ENCODE measurements at regions not wholly inside any gene's neighbourhood (a gene's known extent, or its start where the extent isn't known, plus 50 kb on each side); places are given as distances from the start of the nearest gene placed in this dataset.
"Not testable (repeated sequence)": the region's sequence is repeated elsewhere in the genome, so short reads cannot be mapped to it uniquely, and the experiment has no call there.

DNA sequence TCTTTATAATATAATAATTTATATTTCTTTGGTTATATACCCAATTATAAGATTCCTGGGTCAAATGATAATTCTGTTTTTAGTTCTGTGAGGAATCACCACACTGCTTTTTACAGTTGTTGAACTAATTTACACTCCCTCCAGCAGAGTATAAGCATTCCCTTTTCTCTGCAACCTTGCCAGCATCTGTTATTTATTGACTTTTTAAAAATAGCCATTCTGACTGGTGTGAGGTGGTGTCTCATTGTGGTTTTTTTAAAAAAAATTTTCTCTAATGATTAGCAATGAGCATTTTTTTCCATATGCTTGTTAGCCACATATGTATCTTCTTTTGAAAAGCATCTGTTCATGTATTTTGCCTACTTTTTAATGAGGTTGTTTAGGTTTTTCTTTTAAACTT is 122.2 kb downstream of the ZNF486 start:
- no peaks in the 10 kb centered on the region for H3K27me3 Mint-ChIP-seq (ENCODE audit: low read depth)
- no peak overlapping the region for H3K4me3 Mint-ChIP-seq
- H3K9me3 Mint-ChIP-seq = peaks cover 51% of the 10 kb centered on the region
- no peaks in the 10 kb centered on the region for H3K36me3 Mint-ChIP-seq (ENCODE audit: low read depth)
- no peaks in the 10 kb centered on the region for H3K4me1 Mint-ChIP-seq (ENCODE audit: low read depth)
- no peak overlapping the region for H3K27ac Mint-ChIP-seq

DNA sequence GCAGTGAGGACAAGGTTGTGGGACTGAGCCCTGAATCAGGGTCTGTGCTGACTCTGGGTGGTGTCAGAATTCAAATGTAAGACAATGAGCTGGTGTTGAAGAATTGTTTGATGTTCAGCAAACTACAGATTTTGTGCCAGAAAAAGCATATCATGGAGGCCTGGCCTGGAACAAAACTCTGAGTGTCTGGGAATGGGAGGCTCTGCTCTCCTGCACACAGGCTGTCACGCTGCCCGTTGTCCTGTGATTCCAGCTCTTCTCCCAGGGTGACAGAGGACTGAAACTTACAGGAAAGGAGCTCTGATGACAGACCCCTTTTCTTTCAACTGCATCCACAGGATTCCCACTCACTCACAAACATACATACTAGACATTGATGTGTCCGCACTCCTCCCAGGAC is 120.1 kb downstream of the ZNF486 start:
- H3K27me3 Mint-ChIP-seq (ENCODE audit: low read depth) = no peaks in the 10 kb centered on the region
- no peaks in the 10 kb centered on the region for H3K36me3 Mint-ChIP-seq (ENCODE audit: low read depth)
- peaks cover 50% of the 10 kb centered on the region for H3K9me3 Mint-ChIP-seq
- H3K27ac Mint-ChIP-seq = no peak overlapping the region
- H3K4me3 Mint-ChIP-seq = no peak overlapping the region
- no peaks in the 10 kb centered on the region for H3K4me1 Mint-ChIP-seq (ENCODE audit: low read depth)

DNA sequence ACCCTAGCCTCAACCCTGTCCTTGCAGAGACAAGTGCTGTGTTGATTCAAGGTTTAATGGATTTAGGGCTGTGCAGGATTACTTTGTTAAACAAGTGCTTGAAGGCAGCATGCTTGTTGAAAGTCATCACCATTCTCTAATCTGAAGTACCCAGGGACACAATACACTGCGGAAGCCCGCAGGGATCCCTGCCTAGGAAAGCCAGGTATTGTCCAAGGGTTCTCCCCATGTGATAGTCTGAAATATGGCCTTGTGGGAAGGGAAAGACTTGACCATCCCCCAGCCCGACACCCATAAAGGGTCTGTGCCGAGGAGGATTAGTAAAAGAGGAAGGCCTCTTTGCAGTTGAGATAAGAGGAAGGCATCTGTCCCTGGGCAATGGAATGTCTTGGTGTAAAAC is 118.9 kb downstream of the ZNF486 start:
- H3K9me3 Mint-ChIP-seq = peaks cover 56% of the 10 kb centered on the region
- not testable (repeated sequence) for H3K36me3 Mint-ChIP-seq (ENCODE audit: low read depth); H3K27ac Mint-ChIP-seq

DNA sequence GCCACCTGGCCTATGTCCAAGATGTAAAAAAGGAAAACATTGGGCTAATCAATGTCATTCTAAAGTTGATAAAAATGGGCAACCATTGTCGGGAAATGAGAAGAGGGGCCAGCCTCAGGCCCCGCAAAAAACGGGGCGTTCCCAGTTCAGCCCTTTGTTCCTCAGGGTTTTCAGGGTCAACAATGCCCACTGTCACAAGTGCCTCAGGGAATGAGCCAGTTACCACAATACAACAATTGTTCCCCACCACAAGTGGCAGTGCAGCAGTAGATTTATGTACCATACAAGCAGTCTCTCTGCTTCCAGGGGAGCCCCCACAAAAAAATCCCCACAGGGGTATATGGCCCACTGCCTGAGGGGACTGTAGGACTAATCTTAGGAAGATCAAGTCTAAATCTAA is 112.5 kb downstream of the ZNF486 start:
- Mint-ChIP-seq H3K27ac (no peak overlapping the region), H3K36me3 (ENCODE audit: low read depth) (no peaks in the 10 kb centered on the region), H3K4me1 (ENCODE audit: low read depth) (no peaks in the 10 kb centered on the region), H3K27me3 (ENCODE audit: low read depth) (no peaks in the 10 kb centered on the region), H3K4me3 (no peak overlapping the region), H3K9me3 (peaks cover 74% of the 10 kb centered on the region)

More for the DNA sequence above, 118.9 kb downstream of the ZNF486 start:
- not testable (repeated sequence) for H3K4me3 Mint-ChIP-seq; H3K27me3 Mint-ChIP-seq (ENCODE audit: low read depth); H3K4me1 Mint-ChIP-seq (ENCODE audit: low read depth)

DNA sequence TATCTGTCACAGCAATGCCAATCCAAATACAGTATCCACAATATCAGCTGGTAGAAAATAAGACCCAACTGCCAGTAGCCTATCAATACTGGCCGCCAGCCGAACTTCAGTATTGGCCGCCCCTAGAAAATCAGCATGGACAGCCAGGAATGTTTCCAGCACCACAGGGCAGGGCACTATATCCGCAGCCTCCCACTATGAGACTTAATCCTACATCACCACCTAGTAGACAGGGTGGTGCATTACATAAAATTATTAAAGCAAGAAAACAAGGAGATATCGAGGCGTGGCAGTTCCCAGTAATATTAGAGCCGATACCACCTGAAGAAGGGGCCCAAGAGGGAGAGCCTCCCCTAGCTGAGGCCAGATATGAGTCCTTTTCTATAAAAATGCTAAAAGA is 111.3 kb downstream of the ZNF486 start:
- H3K4me1 Mint-ChIP-seq (ENCODE audit: low read depth) = no peaks in the 10 kb centered on the region
- H3K9me3 Mint-ChIP-seq = peaks cover 77% of the 10 kb centered on the region
- no peak overlapping the region for H3K27ac Mint-ChIP-seq
- no peaks in the 10 kb centered on the region for H3K27me3 Mint-ChIP-seq (ENCODE audit: low read depth)
- no peak overlapping the region for H3K4me3 Mint-ChIP-seq
- H3K36me3 Mint-ChIP-seq (ENCODE audit: low read depth) = no peaks in the 10 kb centered on the region

DNA sequence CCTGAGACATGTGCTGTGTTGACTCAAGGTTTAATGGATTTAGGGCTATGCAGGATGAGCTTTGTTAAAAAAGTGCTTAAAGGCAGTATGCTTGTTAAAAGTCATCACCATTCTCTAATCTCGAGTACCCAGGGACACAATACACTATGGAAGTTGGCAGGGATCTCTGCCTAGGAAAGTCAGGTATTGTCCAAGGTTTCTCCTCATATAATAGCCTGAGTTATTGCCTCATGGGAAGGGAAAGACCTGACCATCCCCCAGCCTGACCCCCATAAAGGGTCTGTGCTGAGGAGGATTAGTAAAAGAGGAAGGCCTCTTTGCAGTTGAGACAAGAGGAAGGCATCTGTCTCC is 109.7 kb downstream of the ZNF486 start:
- not testable (repeated sequence) for H3K4me1 Mint-ChIP-seq (ENCODE audit: low read depth); H3K27ac Mint-ChIP-seq
- H3K9me3 Mint-ChIP-seq = peaks cover 76% of the 10 kb centered on the region

DNA sequence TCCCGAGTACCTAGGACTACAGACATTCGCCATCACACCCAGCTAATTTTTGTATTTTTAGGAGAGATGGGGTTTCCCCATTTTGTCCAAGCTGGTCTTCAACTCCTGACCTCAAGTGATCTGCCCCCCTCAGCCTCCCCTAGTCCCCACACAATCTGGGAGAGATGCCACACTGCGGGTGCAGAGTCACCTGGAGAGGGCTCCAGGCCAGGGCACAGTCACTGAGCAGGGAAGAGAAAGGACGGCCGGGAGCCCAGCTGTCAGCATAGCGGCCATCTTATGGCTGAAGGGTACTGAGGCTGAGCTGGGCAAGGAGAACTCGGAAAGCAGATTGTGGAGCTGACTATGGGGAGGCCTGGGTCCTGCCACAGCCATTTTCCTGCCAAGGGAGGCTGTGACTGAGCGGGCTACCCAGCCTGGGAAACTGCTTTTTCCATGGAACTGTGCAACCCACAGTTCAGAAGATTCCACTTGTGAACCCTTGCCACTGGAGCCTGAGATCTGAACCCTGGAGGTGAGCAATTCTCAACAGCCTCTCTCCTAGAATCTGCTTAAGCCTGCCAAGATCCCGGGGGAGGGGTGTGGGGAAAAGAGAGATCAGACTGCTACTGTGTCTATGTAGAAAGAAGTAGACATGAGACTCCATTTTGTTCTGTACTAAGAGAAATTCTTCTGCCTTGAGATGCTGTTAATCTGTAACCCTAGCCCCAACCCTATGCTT is 109.2 kb downstream of the ZNF486 start:
- Mint-ChIP-seq H3K9me3 (peaks cover 75% of the 10 kb centered on the region), H3K4me3 (no peak overlapping the region)

More for the DNA sequence above, 109.7 kb downstream of the ZNF486 start:
- not testable (repeated sequence) for H3K27me3 Mint-ChIP-seq (ENCODE audit: low read depth); H3K4me3 Mint-ChIP-seq; H3K36me3 Mint-ChIP-seq (ENCODE audit: low read depth)

DNA sequence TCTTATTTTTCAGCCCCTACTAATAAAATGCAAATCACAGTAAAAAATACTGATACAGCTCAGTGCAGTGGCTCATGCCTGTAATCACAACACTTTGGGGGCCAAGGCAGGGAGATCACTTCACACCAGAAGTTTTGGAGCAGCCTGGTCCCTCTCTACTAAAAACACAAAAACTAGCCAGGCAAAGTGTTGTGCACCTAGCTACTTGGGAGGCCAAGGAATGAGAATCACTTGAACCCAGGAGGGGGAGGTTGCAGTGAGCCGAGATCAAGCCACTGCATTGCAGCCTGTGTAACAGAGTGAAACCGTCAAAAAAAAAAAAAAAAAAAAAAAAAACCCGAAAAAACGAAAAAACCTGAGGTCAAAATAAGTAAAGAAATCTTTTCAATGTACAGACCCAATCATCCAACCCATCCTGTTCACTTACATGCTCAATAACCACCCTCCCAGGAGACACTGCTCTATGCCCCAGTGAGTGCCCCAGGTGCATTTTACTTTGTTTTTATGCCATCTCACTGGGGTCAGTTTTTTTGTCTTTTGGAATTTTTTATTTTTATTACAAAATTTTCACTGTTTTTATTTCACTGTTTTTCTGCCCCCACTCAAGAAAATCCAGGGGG is 107.0 kb downstream of the ZNF486 start:
- Mint-ChIP-seq H3K36me3 (ENCODE audit: low read depth) (no peaks in the 10 kb centered on the region), H3K9me3 (peaks cover 56% of the 10 kb centered on the region), H3K27me3 (ENCODE audit: low read depth) (no peaks in the 10 kb centered on the region), H3K27ac (no peak overlapping the region), H3K4me1 (ENCODE audit: low read depth) (no peaks in the 10 kb centered on the region), H3K4me3 (no peak overlapping the region)

More for the DNA sequence above, 109.2 kb downstream of the ZNF486 start:
- Mint-ChIP-seq H3K27me3 (ENCODE audit: low read depth) (no peaks in the 10 kb centered on the region), H3K4me1 (ENCODE audit: low read depth) (no peaks in the 10 kb centered on the region), H3K36me3 (ENCODE audit: low read depth) (no peaks in the 10 kb centered on the region), H3K27ac (no peak overlapping the region)

DNA sequence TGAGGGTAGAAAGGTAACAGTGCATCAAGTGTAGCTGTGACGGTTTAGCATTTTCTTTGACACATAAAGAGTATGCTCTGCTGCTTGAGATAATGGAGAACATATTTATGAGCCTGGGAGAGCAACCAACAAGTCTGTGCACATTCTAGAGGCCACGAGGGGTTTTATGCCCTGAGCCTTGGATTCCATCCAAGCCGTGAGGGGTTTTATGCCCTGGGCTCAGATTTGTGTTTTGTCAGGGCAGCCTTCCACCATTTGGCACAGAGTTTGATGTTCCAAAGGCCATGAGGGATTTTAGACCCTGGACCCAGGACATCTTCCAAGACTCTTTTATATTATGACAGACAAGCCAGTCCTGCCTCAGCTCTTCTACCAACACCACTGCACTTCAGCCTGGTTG is 106.4 kb downstream of the ZNF486 start:
- H3K4me1 Mint-ChIP-seq (ENCODE audit: low read depth) = no peaks in the 10 kb centered on the region
- H3K27ac Mint-ChIP-seq = no peak overlapping the region
- no peaks in the 10 kb centered on the region for H3K36me3 Mint-ChIP-seq (ENCODE audit: low read depth)
- no peak overlapping the region for H3K4me3 Mint-ChIP-seq
- H3K9me3 Mint-ChIP-seq = peaks cover 49% of the 10 kb centered on the region
- H3K27me3 Mint-ChIP-seq (ENCODE audit: low read depth) = no peaks in the 10 kb centered on the region

DNA sequence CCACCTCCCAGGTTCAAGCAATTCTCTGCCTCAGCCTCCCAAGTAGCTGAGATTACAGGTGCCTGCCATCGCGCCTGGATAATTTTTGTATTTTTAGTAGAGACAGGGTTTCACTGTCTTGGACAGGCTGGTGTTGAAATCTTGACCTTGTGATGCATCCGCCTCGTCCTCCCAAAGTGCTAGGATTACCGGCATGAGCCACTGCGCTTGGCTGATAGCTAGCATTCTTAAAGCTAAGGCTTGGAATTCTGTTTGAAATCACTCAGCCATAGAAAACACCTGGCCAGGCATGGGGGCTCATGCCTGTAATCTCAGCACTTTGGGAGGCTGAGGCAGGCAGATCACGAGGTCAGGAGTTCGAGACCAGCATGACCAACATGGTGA is 105.6 kb downstream of the ZNF486 start:
- H3K9me3 Mint-ChIP-seq = peaks cover 41% of the 10 kb centered on the region
- H3K36me3 Mint-ChIP-seq (ENCODE audit: low read depth); H3K4me1 Mint-ChIP-seq (ENCODE audit: low read depth); H3K27me3 Mint-ChIP-seq (ENCODE audit: low read depth); H3K27ac Mint-ChIP-seq; H3K4me3 Mint-ChIP-seq: not testable (repeated sequence)

DNA sequence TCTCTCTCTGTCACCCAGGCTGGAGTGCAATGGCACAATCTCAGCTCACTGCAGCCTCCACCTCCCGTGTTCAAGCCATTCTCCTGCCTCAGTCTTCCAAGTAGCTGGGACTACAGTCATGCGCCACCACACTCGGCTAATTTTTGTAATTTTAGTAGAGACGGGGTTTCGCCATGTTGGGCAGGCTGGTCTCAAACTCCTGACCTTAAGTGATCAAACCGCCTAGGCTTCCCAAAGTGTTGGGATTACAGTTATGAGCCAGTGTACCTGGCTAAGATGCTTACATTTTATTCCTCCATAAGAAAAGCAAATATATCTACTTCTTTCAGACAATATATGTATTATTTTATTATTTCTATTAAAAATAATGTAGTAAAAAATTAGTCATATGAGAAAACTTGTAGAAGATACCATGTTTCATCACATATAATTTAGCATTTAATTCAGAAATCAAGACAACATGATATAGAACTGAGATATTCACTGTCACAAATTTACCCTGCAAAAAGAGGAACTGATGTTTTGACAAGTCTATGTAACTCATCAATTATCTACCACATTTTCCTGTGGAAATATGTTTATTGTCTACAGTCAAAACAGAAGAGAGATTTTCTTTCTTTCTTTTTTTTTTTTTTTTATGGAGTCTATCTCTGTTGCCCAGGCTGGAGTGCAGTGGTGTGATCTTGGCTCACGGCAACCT is 105.1 kb downstream of the ZNF486 start:
- peaks cover 38% of the 10 kb centered on the region for H3K9me3 Mint-ChIP-seq
- not testable (repeated sequence) for H3K4me3 Mint-ChIP-seq; H3K27ac Mint-ChIP-seq; H3K36me3 Mint-ChIP-seq (ENCODE audit: low read depth); H3K27me3 Mint-ChIP-seq (ENCODE audit: low read depth); H3K4me1 Mint-ChIP-seq (ENCODE audit: low read depth)

DNA sequence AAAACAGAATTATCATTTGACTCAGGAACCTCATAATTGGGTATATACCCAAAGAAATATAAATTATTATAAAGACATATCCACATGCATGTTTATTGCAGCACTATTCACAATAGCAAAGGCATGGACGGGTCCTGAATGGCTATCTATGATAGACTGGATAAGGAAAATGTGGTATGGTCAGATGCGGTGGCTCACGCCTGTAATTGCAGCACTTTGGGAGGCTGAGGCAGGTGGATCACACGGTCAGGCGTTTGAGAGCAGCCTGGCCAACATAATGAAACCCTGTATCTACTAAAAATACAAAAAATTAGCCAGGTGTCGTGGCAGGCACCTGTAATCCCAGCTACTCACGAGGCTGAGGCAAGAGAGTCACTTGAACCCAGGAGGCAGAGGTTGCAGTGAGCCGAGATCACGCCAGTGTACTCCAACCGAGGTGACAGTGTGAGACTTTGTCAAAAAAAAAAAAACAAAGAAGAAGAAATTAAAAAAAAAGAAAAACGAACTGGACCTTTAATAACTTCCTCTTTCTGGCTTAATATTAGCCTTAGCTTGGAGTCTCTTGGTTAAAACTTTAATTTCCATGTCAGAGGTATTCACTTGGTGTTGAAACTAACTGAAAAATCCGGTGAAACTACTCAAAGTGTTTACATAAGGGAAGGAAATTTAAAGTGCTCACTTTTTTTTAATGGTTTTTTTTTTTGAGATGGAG is 104.4 kb downstream of the ZNF486 start:
- Mint-ChIP-seq H3K36me3 (ENCODE audit: low read depth) (no peaks in the 10 kb centered on the region), H3K4me1 (ENCODE audit: low read depth) (no peaks in the 10 kb centered on the region), H3K27ac (no peak overlapping the region), H3K4me3 (no peak overlapping the region), H3K9me3 (peaks cover 36% of the 10 kb centered on the region), H3K27me3 (ENCODE audit: low read depth) (no peaks in the 10 kb centered on the region)

DNA sequence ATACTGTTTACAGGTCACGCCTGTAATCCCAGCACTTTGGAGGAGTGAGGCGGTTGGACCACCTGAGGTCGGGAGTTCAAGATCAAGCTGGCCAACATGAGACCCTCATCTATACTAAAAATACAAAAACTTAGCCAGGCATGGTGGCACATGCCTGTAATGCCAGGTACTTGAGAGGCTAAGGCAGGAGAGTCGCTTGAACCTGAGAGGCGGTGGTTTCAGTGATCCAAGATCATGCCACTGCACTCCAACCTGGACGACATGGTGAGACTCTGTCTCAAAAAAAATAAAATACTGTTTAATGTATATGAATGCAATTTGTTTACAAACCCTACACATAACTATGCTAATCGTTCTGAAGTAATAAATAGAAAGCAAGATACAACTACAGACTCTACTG is 102.4 kb downstream of the ZNF486 start:
- H3K9me3 Mint-ChIP-seq = peaks cover 34% of the 10 kb centered on the region

DNA sequence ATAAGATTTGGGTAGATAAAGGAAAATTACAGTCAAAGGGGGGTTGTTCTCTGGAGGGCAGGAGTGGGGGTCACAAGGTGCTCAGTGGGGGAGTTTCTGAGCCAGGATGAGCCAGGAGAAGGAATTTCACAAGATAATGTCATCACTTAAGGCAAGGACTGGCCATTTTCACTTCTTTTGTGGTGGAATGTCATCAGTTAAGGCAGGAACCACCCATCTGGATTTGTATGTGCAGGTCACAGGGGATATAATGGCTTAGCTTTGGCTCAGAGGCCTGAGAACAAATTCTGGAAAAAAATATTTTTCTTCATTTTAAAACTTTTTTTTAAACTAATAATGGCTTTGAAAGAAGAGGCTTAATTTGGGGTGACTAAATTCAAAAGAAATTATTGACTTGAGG is 94.5 kb downstream of the ZNF486 start:
- peaks cover 47% of the 10 kb centered on the region for H3K9me3 Mint-ChIP-seq
- not testable (repeated sequence) for H3K27me3 Mint-ChIP-seq (ENCODE audit: low read depth); H3K27ac Mint-ChIP-seq; H3K4me3 Mint-ChIP-seq; H3K4me1 Mint-ChIP-seq (ENCODE audit: low read depth); H3K36me3 Mint-ChIP-seq (ENCODE audit: low read depth)

More for the DNA sequence above, 102.4 kb downstream of the ZNF486 start:
- Mint-ChIP-seq H3K27ac (no peak overlapping the region), H3K36me3 (ENCODE audit: low read depth) (no peaks in the 10 kb centered on the region), H3K27me3 (ENCODE audit: low read depth) (no peaks in the 10 kb centered on the region), H3K4me3 (no peak overlapping the region), H3K4me1 (ENCODE audit: low read depth) (no peaks in the 10 kb centered on the region)

DNA sequence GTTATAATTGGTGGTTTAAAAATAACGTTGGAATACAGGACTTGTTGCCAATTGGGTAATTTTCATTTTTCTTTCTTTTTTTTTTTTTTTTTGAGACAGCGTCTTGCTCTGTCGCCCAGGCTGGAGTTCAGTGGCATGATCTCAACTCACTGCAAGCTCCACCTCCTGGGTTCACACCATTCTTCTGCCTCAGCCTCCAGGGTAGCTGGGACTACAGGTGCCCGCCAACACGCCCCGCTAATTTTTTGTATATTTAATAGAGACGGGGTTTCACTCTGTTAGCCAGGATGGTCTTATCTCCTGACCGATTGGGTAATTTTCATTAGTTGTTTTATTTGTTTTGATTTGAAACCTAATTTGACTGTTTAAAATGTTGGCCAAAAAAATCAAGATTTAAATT is 93.7 kb downstream of the ZNF486 start:
- not testable (repeated sequence) for H3K4me3 Mint-ChIP-seq; H3K27me3 Mint-ChIP-seq (ENCODE audit: low read depth); H3K27ac Mint-ChIP-seq; H3K4me1 Mint-ChIP-seq (ENCODE audit: low read depth); H3K36me3 Mint-ChIP-seq (ENCODE audit: low read depth)
- H3K9me3 Mint-ChIP-seq = peaks cover 46% of the 10 kb centered on the region
